HUES64 (cell line): ENCODE measurements at regions not wholly inside any gene's neighbourhood (a gene's known extent, or its start where the extent isn't known, plus 50 kb on each side); places are given as distances from the start of the nearest gene placed in this dataset.
"Not testable (repeated sequence)": the region's sequence is repeated elsewhere in the genome, so short reads cannot be mapped to it uniquely, and the experiment has no call there.

ENCODE experiments used
- H3K27ac ChIP-seq: 2 replicates; pipeline ENCODE4 v1.7.0; 2013; ENCODE audit warnings: low read depth, low read length, inconsistent platforms
- H3K27me3 ChIP-seq: 2 replicates; pipeline ENCODE4 v1.6.1; 2013; ENCODE audit warnings: mild to moderate bottlenecking, low read length; ENCODE audit not compliant: insufficient read depth
- H3K36me3 ChIP-seq: 2 replicates; pipeline ENCODE4 v1.6.1; 2013; ENCODE audit warnings: mild to moderate bottlenecking, low read length; ENCODE audit not compliant: insufficient read depth
- H3K4me1 ChIP-seq: 2 replicates; pipeline ENCODE4 v1.6.1; 2013; ENCODE audit warnings: mild to moderate bottlenecking, low read length, moderate library complexity; ENCODE audit not compliant: insufficient read depth
- H3K4me3 ChIP-seq: 2 replicates; pipeline ENCODE4 v1.5.1; 2013; ENCODE audit warnings: mild to moderate bottlenecking, low read length, moderate library complexity
- H3K9ac ChIP-seq: 2 replicates; pipeline ENCODE4 v1.6.1; 2013; ENCODE audit warnings: mild to moderate bottlenecking, low read depth, low read length
- H3K9me3 ChIP-seq: 2 replicates; pipeline ENCODE4 v1.6.1; 2013; ENCODE audit warnings: low read depth, low read length; ENCODE audit not compliant: insufficient read depth
- whole genome bisulfite sequencing: fragments of 150-250, 120-280 bp; methylation state at CpG from one replicate; pipeline ENCODE4 v1.1.7; 2013; ENCODE audit warnings: missing lambda C conversion rate; 5-methylcytosine and 5-hydroxymethylcytosine counted together

- H3K4me1 ChIP-seq = peaks cover 14% of the 10 kb centered on the region
- no peaks in the 10 kb centered on the region for H3K27me3 ChIP-seq
- 98% methylated on average over 4 of the region's 5 CpGs for WGBS
- H3K9ac ChIP-seq = no peak overlapping the region
- no peak overlapping the region for H3K27ac ChIP-seq
- H3K4me3 ChIP-seq = no peak overlapping the region
- no peaks in the 10 kb centered on the region for H3K36me3 ChIP-seq
- 0 out of 2 replicates have a peak, but pooled peaks cover 9% of the 10 kb centered on the region for H3K9me3 ChIP-seq
These were observed 114.8 kb upstream of the ADO start for GRCh38 chr10:62689712-62690111.

DNA sequence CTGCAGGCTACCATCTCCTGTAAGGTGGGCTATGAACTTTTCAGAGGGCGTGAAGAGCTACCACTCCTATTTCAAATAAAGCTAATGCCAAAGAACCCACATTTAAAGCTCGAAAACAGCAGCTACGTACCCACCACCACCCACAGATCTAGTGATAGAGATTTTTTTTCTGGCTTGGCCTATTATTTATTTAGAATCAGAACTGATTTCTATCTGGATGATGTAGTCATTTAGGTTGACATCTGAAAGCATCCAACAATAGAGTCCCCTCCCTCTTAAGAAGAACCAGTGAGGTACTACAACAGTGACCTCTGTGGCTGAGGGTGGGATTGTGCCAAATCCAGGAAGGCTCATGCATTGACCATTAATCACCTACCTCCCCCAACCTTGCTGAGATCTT lies 113.8 kb upstream of the ADO start:
- Histone ChIP-seq H3K27ac (no peak overlapping the region), H3K4me3 (no peak overlapping the region), H3K36me3 (no peaks in the 10 kb centered on the region), H3K9ac (no peak overlapping the region), H3K9me3 (0 out of 2 replicates have a peak, but pooled peaks cover 9% of the 10 kb centered on the region), H3K27me3 (no peaks in the 10 kb centered on the region), H3K4me1 (peaks cover 14% of the 10 kb centered on the region)
- 100% methylated on average over 1 of the region's 3 CpGs for WGBS

GRCh38 chr10:62691336-62691735 lies 113.2 kb upstream of the ADO start:
- WGBS = 71% methylated on average over 4 of the region's 4 CpGs
- Histone ChIP-seq H3K9me3 (0 out of 2 replicates have a peak, but pooled peaks cover 9% of the 10 kb centered on the region), H3K4me1 (peaks cover 14% of the 10 kb centered on the region), H3K4me3 (no peak overlapping the region), H3K27me3 (no peaks in the 10 kb centered on the region), H3K9ac (no peak overlapping the region), H3K27ac (no peak overlapping the region), H3K36me3 (no peaks in the 10 kb centered on the region)

DNA sequence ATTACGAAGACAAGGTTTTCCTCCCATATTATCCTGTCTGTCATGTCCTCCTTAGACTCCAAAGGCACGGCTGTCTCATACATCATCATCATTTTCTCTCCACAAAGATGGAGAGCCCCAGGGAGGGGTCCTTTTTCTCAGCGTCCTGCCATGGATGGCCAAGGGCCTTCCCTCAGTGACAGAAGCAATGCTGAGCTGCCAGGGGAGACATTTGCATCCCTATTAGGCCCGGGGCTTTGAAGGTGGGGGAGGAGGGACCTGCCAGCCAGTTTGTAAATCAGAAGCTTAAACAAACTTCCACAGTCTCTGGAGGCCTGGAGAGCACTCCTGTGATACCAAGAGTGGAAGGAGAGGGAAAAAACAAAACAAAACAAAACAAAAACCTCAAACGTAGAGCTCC lies 112.4 kb upstream of the ADO start:
- Histone ChIP-seq H3K4me3 (no peak overlapping the region), H3K4me1 (peaks cover 14% of the 10 kb centered on the region), H3K27ac (peak overlapping the region; percentile 18; the same call in 1 of the 2 replicates), H3K27me3 (no peaks in the 10 kb centered on the region), H3K9ac (no peak overlapping the region), H3K9me3 (0 out of 2 replicates have a peak, but pooled peaks cover 6% of the 10 kb centered on the region), H3K36me3 (no peaks in the 10 kb centered on the region)
- 18% methylated on average over 5 of the region's 5 CpGs for WGBS

DNA sequence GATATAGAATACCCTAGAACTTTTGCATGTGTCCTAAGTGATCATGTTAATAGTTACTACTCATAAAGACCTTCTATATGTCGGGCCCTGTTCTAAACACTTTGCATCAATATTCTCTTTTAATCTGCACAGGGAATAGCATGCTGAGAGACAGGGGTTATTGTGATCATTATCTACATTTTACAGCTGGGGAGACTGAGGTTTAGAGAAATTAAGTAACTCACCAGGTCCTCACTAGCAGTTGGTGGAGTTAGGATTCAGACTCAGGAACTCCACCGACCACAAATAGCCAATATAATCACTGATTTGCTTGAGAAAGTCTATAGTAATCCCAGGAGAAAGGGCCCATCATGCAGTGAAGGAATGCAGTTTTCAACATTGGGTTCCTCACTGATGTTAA lies 111.2 kb upstream of the ADO start:
- Histone ChIP-seq H3K36me3 (no peaks in the 10 kb centered on the region), H3K4me3 (no peak overlapping the region), H3K9ac (no peak overlapping the region), H3K4me1 (peaks cover 14% of the 10 kb centered on the region), H3K27me3 (no peaks in the 10 kb centered on the region), H3K9me3 (peaks cover 5% of the 10 kb centered on the region; the same call in 1 of the 2 replicates), H3K27ac (no peak overlapping the region)
- WGBS = no CpG with 5 or more reads among the region's 2 CpGs

GRCh38 chr10:62694537-62695126 lies 109.9 kb upstream of the ADO start:
- H3K36me3 ChIP-seq = no peaks in the 10 kb centered on the region
- H3K4me1 ChIP-seq = peaks cover 14% of the 10 kb centered on the region

DNA sequence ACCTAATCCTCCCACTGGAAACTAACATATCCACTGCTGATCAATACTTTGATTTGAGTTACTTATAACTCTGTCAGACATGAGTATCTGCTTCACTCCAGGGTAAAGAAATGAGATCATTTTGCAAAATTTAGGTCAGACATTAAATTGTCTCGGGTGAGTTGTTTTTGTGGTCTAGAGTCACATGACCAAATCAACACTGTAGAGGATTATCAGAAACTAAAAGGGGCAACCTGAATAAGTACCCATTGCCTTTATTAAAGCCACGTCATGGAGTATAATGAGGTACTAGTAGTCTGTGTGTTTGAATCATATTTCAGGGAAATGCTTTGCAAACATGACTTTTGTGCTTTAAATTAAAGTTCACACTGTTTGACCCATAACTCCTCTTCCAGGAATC lies 107.7 kb upstream of the ADO start:
- Histone ChIP-seq H3K27me3 (no peaks in the 10 kb centered on the region), H3K9me3 (peaks cover 27% of the 10 kb centered on the region), H3K36me3 (no peaks in the 10 kb centered on the region), H3K4me3 (no peak overlapping the region), H3K27ac (no peak overlapping the region), H3K9ac (no peak overlapping the region), H3K4me1 (peaks cover 6% of the 10 kb centered on the region)
- WGBS = 97% methylated on average over 2 of the region's 2 CpGs

More at GRCh38 chr10:62694537-62695126, 109.9 kb upstream of the ADO start:
- H3K27me3 ChIP-seq = no peaks in the 10 kb centered on the region
- H3K27ac ChIP-seq = no peak overlapping the region
- WGBS = 99% methylated on average over 3 of the region's 3 CpGs
- H3K9ac ChIP-seq = no peak overlapping the region
- H3K4me3 ChIP-seq = no peak overlapping the region
- H3K9me3 ChIP-seq = peaks cover 14% of the 10 kb centered on the region

- Histone ChIP-seq H3K27ac (no peak overlapping the region), H3K36me3 (no peaks in the 10 kb centered on the region), H3K9ac (no peak overlapping the region), H3K9me3 (peaks cover 27% of the 10 kb centered on the region), H3K4me1 (no peaks in the 10 kb centered on the region), H3K4me3 (no peak overlapping the region), H3K27me3 (no peaks in the 10 kb centered on the region)
These were observed 105.4 kb upstream of the ADO start for GRCh38 chr10:62699148-62699547.

GRCh38 chr10:62704121-62704520 lies 100.4 kb upstream of the ADO start:
- H3K27me3 ChIP-seq, H3K4me1 ChIP-seq, H3K27ac ChIP-seq, H3K9ac ChIP-seq, H3K36me3 ChIP-seq, H3K4me3 ChIP-seq: not testable (repeated sequence)
- H3K9me3 ChIP-seq = peaks cover 18% of the 10 kb centered on the region
- 97% methylated on average over 3 of the region's 3 CpGs for WGBS

DNA sequence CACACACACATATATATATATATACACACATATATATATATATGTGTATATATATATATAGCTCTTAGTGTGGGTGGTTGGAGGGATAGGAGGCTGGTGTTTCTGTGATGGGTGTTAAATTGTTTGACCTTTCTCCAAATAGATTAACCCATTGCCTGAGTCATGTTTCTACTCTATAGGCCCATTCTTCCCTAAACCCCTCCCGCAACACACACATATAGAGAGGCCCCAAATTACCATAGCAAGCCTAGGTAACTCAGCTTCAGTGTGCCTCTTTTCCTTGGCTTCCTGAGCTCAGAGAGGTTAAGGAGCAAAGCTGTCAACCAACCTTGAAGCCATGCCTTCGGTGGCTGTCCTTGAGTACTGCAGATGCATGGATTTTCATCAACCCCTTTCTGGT lies 98.7 kb upstream of the ADO start:
- peaks cover 3% of the 10 kb centered on the region; the same call in 1 of the 2 replicates for H3K9me3 ChIP-seq
- H3K4me1 ChIP-seq = no peaks in the 10 kb centered on the region
- no peaks in the 10 kb centered on the region for H3K27me3 ChIP-seq
- no peaks in the 10 kb centered on the region for H3K36me3 ChIP-seq
- WGBS = 92% methylated on average over 2 of the region's 2 CpGs
- no peak overlapping the region for H3K9ac ChIP-seq
- no peak overlapping the region for H3K4me3 ChIP-seq
- no peak overlapping the region for H3K27ac ChIP-seq

DNA sequence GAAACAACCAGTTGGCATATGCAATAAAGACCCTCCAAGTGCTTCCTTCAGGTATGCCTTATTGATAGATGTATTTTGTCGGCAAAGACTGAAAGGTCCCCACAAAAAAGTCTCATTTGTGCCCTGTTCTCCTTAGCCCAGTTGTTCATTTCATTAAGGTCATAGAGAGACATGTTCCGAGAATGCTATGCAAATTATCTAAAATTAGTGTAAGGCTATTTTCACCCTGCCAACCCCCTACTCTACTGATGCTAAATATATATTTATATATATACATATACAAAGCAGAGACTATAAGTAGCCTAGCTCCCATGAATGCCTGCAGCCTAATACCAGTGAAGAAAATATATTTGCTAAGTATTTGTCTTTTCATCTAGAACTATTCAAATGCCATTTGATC lies 96.7 kb upstream of the ADO start:
- no peaks in the 10 kb centered on the region for H3K9me3 ChIP-seq
- H3K4me3 ChIP-seq = no peak overlapping the region
- no peaks in the 10 kb centered on the region for H3K4me1 ChIP-seq
- H3K27me3 ChIP-seq = no peaks in the 10 kb centered on the region
- no peak overlapping the region for H3K27ac ChIP-seq
- no peak overlapping the region for H3K9ac ChIP-seq
- 100% methylated on average over 1 of the region's 2 CpGs for WGBS
- H3K36me3 ChIP-seq = no peaks in the 10 kb centered on the region

DNA sequence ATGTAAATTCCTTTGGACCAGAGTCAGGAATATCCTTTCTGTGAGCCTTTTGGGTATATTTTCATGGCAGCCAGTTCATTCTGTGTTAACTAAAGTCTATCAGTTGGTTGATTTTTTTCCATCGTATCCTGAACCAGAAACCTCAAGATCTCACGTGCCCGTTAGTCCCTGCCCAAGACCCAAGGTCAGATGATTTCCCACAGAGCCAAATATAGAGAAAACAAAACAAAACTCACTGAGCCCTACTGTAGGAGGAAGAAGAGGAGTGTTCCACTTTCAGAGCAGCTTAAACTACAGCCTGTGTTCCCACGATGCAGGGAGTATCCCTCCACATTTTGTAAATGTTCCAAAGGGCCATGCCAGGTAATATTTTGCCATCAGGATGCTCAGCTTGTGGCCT lies 96.0 kb upstream of the ADO start:
- no peak overlapping the region for H3K4me3 ChIP-seq
- H3K9me3 ChIP-seq = no peaks in the 10 kb centered on the region
- no peaks in the 10 kb centered on the region for H3K27me3 ChIP-seq
- H3K9ac ChIP-seq = no peak overlapping the region
- no peaks in the 10 kb centered on the region for H3K4me1 ChIP-seq
- 91% methylated on average over 4 of the region's 4 CpGs for WGBS
- no peak overlapping the region for H3K27ac ChIP-seq
- H3K36me3 ChIP-seq = no peaks in the 10 kb centered on the region
